Renal cortex interstitium (tissue), 11 donors: ENCODE measurements at regions not wholly inside any gene's neighbourhood (a gene's known extent, or its start where the extent isn't known, plus 50 kb on each side); places are given as distances from the start of the nearest gene placed in this dataset.
"Not testable (repeated sequence)": the region's sequence is repeated elsewhere in the genome, so short reads cannot be mapped to it uniquely, and the experiment has no call there.

Experiments used
- DNase-seq, 11 donors: peaks; one replicate each; pipeline ENCODE4 v3.0.0-alpha.2; 2013; ENCODE audit warnings: low read depth in 9 of 11, low spot score in 4 of 11; ENCODE audit errors: extremely low read depth in 1 of 11

DNA sequence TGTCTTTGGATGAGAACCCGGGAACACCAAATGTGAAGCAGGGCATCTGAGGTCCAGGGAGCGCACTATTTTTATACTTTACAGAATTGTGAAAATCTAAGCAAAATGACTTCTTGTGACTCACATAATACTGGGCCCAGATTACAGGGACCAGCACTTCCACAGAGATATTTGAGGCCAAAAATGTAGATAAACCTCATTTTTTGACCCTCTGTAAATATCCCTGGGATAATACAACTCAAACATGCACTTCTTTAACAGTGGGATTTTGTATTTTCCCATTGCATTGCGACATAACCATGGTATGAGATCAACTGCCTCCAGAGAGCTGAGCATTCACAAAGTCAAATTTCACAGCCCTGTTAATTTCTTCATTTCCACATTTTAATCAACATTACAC is 289.4 kb upstream of the ADGRL4 start:
- DNase-seq: no peak

DNA sequence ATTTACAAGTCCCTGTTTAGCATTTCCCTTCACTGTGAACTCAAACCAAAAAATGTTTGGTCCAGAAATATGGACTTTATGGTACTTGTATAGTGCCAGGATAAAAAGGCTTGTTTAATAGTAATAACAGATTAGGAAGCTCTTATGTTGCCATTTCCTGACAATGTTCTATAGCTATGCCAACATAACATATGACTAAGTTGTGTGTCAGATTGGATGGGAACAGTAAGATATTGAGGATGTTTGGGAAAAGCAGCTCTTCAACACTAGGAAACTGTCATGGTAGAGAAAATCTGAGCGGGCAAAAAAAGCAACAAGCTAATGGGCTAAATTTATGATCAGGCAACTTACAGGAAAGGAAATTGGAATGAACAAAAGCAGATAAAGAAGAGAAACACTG is 287.1 kb upstream of the ADGRL4 start:
- no peak for DNase-seq

DNA sequence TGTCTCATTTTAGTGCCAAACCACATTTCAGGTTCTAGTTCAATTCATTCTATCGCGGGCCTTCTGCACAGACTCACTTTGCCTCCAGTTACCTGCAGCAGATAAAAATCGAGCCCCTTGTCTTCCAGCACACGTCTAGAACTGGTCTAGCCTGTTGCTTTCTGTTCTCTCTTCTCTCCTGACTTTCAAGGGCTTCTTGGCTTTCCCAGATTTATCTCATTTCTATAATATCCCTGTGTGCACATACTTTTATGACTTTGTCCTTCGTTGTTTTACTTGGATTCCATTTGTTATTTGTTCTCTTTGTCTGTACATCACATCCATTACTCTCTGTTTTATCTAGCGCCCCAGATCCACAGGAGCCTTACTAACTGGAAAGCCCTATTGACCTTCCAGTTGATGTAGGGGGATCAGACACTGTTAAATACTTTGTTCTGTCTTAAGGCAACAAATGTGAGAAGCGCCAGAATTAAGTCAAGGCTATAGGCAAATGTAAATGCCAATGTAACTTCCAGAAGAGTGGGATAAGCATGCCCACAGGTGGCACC is 284.5 kb upstream of the ADGRL4 start:
- no peak for DNase-seq

DNA sequence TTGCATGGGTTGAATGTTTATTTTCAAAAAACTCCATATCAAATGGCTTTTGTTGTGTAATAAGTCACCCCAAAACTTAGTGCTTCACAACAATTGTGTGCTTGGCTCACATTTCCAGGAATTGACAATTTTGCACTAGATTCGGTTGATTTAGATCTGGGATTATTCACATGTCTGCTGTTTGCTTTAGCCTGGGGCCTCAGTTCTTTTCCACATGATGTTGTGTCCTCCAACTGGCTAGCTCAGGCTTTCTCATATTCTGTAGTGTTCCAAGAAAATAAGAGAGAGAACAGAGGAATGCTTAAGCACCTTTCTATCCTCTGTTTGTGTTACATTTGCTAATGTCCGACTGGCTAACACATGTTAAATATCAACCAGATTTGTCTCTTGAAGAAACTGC is 281.5 kb upstream of the ADGRL4 start:
- no peak for DNase-seq

DNA sequence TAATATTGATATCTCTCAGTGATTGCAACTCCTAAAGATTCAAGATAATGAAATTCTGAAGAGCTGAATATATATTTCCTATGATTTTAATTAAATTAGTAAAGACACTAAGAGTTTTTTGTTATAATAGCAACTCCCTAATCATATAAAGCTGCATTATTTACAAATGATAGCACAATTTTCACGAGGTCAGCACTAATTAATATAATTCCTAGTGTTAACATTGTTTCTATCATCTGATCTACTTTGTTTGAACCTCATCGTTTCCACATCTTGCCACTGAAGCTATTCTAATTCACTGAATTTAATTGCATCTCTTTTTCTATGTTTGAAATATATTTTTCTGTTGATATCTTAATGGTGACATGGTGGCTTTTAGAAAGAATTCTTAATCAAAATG is 279.1 kb upstream of the ADGRL4 start:
- no peak for DNase-seq

DNA sequence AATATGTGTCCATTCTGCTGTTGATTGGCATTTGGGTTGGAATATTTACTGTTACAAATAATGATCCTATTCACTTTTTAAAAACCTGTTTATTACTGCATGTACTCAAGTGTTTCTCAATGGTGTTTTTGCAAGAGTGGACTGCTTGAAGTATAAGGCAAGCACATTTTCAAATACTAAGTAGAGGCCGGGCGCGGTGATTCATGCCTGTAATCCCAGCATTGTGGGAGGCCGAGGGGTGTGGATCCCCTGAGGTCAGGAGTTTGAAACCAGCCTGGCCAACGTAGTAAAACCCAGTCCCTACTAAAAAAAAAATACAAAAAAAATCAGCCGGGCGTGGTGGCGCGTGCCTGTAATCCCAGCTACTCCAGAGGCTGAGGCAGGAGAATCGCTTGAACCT is 276.9 kb upstream of the ADGRL4 start:
- no peak for DNase-seq

DNA sequence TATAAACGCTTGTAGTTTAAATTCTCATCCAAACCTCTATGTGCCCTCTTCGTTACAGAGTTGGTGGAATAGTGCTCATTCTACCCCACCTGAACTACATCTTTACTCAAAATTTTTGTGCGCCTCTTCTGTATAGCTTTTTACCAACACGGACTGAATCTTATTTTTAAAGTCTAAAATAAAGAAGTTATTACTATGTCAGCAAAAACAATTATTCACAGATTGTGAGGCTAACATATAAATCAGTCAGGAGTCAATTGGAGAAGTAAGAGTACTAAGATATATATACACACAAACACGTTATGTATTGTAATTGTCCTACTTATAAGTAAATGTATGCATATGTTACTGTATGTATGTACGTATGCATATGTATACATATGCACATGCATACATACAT is 274.9 kb upstream of the ADGRL4 start:
- no peak for DNase-seq

DNA sequence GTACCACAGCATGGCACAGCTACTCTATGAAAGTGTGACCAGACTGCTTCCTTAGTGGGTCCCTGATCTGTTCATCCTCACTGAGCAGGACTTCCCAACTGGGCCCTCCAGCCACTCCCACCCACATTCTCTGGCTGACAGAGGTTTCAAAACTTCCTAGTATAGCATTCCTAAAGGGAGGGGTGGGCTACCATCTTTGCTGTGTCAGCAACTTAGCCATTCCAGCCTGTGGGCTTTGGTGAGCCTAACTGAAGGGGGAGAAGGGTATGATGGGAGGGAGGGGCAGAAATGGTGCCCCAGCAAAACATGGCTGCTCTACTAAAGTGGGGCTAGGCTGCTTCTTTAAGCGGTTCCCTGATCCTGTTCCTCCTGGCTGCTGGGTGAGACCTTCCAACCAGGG is 265.2 kb upstream of the ADGRL4 start:
- DNase-seq: no peak

DNA sequence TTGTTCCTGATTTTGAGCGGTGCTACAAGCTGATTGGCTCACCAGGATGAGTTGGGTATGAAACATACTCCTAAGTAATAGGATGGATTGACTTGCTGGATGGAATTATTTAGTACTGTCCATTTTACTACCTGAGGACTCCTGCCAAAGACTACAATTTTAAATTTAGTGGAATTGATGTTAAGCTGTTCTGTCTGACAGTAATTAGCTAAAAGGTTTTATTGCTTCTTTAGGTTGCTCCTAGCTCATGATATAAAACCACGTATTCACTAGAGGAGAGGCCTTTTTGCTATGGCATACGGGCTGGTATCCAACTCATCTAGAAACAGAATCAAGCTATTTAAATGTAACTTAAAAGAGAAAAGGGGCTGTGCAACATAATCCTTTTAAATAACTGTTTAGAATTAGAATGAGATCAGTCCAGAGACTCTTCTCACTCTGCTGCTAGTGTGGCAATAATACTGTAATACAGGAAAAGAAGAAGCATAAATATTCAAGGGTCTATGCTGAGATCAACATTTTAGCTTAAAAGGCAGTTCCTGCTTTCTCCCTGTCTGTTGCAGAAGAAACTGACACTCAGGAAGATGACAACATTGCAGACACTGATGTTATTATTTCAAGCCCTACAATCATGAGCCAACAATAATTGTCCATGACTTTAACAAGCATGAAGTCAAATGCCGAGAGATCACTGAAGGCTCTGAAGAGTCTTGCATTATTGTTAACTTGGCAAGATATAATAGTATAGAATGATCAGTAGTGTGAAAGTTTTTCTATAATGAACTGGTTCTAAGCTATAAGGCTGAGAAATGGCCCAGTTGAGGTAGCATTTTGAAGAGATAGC is 258.7 kb upstream of the ADGRL4 start:
- DNase-seq: no peak

DNA sequence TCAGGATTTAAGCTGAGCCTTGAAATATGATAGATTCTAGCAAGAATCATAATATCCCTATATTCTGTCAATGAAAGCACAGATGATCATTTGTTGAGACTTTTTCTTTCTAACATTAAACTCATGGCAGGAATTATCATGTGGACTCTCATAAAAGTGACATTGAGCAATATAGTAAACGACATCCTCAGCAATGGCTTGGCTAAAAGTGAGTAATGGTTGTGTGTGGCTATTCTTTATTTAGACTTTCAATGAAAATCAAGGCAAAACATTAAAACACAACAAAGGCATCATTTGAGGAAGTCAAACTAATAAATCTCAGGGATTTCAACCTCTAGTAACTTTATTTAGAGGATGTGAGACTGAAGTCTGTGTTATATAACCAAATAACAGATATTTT is 257.8 kb upstream of the ADGRL4 start:
- no peak for DNase-seq

DNA sequence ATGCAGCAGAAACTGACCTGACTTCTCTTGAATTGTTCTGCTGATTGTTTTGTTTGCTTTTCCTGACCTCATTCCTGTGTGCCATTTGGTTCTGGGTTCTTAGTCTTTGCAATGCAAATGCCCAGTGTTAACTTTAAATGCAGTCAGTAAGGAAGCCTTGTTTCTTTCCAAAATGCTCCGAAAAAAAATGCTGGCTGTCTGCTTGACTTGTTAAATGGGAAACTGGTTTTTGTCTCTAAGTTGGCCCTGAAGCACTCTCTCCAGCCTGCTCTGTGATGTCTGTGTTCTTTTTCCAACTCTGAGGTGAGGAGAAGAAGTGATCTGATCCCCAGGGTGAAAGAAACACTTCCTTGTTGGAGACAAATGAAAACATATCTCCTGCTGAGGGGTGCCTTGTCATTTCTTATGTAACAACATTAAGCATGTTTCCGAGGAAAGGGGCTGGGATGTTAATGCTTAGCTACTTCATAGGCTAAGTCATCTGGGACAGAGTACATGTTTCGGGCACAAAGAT is 256.3 kb upstream of the ADGRL4 start:
- no peak for DNase-seq

DNA sequence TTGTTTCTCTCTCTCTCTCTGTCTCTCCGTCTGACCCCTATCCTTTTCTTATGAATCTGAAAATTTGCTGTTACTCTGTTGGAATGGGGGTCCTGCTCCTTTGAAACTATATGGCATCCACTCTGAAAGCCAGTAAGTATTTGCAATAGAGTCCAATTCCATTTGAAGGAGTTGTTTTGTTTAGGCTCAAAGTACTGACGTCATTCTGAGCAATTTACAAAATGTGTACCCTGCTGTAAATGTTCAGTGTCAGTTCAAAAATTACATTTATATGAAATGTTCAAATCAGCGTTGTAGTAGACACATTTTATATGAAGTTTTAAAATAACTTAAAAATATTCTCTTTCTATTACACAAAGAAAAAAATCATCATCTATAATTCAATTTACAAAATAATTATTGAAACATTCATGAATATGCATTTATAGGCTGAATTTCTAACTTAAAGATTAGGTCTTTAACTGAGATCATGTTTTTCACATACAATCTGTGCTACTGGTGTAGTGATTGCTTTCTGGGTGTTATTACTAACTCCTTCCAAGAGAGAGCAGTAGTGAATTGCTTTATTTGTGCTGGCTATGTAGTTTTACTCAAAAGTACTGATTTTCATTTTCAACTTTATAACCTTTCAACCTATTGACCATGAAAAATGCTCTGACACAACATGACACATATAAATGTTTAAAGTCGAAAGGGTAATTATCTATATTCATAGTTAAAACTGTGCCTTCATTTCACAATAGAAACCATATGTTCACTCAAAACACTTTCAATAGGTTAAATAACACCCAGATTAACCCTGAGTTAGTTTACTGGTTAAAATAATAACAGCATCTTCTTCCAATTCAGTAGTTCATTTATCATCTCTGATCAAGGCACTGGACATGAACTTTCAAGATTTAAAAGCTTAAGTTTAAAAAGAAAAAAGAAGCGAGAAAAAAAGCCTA is 253.1 kb upstream of the ADGRL4 start:
- DNase-seq: peak; percentile 4 to 57 (median 27)

DNA sequence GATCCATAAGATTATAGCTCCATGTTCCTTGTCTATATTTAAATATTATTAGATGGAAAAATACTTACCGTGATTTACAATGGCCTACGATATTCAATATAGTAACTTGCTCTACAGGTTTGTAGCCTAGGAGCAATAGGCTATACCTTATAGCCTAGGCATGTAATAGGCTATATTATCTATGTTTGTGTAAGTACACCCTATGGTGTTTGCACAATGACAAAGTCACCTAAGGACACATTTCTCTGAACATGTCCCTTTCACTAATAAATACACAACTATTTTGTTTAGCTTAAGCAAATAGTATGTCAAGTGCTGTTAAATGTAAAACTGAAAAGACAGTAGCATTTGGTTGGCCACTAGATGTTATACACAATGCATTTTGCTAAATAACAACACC is 248.9 kb upstream of the ADGRL4 start:
- no peak for DNase-seq

DNA sequence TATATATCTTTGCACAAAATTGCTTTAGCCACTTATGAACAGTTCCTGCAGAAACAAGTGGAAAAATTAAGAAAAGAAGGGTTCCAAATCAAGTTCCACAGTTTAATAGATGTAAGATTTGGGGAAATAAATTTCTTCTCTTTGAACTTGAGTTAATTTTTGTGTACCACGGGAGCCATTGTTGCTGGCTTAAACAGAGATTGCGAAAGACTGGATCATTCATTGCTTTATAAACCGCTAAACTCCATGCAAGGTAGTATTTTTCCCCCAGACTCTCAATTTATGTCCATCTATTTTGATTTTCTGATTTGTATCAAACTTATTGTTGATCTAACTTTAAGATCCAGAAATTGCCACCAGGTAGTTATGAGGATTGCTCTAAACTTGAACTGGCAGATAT is 246.1 kb upstream of the ADGRL4 start:
- DNase-seq: no peak

DNA sequence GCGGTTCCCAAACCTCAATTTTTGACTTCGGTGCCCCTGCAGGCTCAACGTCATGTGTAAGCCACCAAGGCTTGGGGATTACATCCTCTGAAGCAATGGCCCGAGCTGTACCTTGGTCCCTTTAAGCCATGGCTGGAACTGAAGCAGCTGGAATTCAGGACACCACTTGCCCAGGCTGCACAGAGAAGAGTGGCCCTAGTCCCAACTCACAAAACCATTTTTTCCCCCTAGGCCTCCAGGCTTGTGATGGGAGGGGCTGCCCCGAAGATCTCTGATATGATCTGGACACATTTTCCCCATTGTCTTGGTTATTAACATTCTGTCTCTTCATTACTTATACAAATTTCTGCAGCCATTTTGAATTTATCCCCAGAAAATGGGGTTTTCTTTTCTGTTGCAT is 233.3 kb upstream of the ADGRL4 start:
- DNase-seq: no peak

DNA sequence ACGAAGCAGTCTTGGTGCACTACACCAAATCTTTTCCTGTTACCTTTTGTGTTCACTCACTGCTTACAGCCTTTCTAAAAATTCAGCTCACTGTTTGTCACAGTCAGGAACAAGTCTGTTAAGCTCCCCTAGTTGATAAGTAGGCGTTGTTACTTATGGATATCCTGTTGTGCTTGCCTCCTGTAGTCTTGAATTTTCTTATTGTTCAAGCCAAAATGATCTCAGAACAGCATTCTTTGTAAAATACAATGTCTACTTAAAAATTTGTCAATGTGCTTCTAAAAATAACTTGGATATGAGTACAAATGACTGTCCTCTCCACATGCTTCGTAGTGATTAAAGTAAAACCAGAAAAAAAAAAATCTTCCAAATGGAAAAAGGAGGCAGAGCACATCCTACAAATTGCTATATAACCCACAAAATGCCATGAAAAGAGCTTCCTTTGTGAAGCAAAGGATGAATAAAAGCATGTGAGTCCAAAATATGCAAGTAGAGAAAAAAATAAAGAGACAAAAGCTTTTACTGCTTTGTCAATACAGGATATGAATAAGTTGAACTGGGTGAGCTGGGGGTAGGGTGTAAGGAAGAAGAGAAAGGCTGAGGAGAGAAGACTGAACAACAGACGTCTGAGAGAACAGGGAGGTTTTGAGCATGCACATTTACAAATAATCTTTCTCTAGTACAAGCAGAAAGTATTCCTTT is 228.9 kb upstream of the ADGRL4 start:
- no peak for DNase-seq

DNA sequence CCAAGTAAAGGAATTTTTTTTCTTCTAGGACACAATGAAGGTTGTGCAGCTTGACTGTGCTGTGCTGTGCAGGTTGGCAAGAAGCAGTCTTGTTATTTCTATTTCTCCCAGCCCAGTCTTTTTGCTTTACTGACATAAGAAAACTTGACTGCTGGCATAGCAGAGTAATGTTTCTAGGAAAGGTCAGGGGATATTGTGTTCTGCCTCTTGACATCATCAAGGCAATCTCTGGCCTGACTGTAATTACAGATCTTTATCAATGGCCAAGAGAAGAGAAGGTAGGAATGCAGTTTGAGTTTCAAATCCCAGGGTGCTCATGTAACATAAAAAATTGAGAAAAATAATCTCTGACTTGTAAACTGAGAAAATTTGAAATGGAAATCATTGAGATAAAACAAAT is 226.3 kb upstream of the ADGRL4 start:
- DNase-seq: no peak

DNA sequence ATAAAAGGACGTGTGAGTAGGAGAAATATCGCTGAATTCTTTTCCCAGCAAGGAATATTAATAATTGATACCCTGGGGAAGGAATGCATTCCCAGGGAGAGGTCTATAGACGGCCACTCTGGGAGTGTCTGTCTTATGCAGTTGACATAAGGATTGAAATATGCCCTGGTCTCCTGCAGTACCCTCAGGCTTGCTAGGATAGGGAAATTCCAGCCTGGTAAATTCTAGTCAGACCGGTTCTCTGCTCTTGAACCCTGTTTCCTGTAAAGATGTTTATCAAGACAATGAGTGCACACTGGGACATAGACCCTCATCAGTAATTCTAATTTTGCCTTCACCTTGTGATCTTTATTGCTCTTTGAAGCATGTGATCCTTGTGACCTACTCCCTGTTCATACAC is 224.2 kb upstream of the ADGRL4 start:
- not testable (repeated sequence) for DNase-seq

DNA sequence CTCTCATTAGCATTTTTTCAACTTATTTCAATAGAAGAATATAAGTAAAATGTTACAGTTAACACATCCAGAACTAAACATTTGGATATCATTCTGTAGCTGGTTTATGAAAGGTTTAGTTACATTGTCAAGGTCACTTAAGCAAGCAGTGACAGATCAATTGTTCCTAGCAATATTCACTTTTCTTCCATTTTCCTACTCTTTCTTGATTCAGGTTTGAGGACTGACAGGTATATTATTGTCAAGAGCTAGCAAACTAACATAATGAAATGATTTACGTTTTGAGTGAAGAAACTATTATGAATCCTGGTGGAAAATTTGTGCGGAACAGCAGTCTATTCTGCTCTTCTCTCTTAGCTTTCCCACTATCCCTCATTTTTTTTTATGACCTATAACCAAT is 220.4 kb upstream of the ADGRL4 start:
- no peak for DNase-seq
